ENCODE measurements at regions not wholly inside any gene's neighbourhood (a gene's known extent, or its start where the extent isn't known, plus 50 kb on each side); places are given as distances from the start of the nearest gene placed in this dataset.

DNA sequence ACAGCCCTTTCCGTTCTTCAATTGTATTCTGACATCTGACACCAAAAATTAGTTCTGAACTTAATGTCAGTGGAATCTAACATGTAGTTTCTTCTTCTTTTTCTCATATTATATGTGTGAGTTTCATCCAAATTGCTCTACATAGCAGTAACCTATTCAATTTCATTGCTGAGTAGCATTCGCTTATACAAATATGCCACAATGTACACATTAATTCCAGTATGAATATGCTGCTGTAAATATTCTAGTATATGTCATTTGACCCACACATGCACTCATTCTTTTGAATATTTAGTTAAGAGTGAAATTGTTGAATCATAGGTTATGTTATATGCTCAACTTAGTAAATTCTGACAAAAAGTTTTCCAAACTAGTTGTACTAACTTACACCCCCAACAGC lies 550.9 kb downstream of the CHSY3 start:
- TF ChIP-seq, protein P1, sequence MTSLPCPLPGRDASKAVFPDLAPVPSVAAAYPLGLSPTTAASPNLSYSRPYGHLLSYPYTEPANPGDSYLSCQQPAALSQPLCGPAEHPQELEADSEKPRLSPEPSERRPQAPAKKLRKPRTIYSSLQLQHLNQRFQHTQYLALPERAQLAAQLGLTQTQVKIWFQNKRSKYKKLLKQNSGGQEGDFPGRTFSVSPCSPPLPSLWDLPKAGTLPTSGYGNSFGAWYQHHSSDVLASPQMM (CRISPR knock-in tag; IDR thresholded peaks at IDR 0.05), result no peak
- TF ChIP-seq, protein P2, sequence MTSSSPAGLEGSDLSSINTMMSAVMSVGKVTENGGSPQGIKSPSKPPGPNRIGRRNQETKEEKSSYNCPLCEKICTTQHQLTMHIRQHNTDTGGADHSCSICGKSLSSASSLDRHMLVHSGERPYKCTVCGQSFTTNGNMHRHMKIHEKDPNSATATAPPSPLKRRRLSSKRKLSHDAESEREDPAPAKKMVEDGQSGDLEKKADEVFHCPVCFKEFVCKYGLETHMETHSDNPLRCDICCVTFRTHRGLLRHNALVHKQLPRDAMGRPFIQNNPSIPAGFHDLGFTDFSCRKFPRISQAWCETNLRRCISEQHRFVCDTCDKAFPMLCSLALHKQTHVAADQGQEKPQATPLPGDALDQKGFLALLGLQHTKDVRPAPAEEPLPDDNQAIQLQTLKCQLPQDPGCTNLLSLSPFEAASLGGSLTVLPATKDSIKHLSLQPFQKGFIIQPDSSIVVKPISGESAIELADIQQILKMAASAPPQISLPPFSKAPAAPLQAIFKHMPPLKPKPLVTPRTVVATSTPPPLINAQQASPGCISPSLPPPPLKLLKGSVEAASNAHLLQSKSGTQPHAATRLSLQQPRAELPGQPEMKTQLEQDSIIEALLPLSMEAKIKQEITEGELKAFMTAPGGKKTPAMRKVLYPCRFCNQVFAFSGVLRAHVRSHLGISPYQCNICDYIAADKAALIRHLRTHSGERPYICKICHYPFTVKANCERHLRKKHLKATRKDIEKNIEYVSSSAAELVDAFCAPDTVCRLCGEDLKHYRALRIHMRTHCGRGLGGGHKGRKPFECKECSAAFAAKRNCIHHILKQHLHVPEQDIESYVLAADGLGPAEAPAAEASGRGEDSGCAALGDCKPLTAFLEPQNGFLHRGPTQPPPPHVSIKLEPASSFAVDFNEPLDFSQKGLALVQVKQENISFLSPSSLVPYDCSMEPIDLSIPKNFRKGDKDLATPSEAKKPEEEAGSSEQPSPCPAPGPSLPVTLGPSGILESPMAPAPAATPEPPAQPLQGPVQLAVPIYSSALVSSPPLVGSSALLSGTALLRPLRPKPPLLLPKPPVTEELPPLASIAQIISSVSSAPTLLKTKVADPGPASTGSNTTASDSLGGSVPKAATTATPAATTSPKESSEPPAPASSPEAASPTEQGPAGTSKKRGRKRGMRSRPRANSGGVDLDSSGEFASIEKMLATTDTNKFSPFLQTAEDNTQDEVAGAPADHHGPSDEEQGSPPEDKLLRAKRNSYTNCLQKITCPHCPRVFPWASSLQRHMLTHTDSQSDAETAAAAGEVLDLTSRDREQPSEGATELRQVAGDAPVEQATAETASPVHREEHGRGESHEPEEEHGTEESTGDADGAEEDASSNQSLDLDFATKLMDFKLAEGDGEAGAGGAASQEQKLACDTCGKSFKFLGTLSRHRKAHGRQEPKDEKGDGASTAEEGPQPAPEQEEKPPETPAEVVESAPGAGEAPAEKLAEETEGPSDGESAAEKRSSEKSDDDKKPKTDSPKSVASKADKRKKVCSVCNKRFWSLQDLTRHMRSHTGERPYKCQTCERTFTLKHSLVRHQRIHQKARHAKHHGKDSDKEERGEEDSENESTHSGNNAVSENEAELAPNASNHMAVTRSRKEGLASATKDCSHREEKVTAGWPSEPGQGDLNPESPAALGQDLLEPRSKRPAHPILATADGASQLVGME (CRISPR knock-in tag; IDR thresholded peaks at IDR 0.05), result no peak
- no peak for TF ChIP-seq ZNF586 (CRISPR knock-in tag; conservative IDR thresholded peaks at IDR 0.05)
- no peak for TF ChIP-seq ZFPM2 (CRISPR knock-in tag; IDR thresholded peaks at IDR 0.05)
- no peak for TF ChIP-seq POLR3A (IDR thresholded peaks at IDR 0.05; ENCODE audit: borderline replicate concordance, extremely low read depth, insufficient read depth, insufficient read length)
- no peak for TF ChIP-seq XRCC5 (IDR thresholded peaks at IDR 0.05; ENCODE audit: low read depth, low read length)
- TF ChIP-seq, protein P3, sequence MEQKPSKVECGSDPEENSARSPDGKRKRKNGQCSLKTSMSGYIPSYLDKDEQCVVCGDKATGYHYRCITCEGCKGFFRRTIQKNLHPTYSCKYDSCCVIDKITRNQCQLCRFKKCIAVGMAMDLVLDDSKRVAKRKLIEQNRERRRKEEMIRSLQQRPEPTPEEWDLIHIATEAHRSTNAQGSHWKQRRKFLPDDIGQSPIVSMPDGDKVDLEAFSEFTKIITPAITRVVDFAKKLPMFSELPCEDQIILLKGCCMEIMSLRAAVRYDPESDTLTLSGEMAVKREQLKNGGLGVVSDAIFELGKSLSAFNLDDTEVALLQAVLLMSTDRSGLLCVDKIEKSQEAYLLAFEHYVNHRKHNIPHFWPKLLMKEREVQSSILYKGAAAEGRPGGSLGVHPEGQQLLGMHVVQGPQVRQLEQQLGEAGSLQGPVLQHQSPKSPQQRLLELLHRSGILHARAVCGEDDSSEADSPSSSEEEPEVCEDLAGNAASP (IDR thresholded peaks at IDR 0.05), result no peak
- in situ Hi-C loops (cut with MboI), result no loop called here

More for the DNA sequence above, 550.9 kb downstream of the CHSY3 start:
- intact Hi-C loops (cut with micrococcal nuclease), result no loop called here
- Histone ChIP-seq H3K9me1 (ENCODE audit: control insufficient read depth, insufficient read depth, low read length) (no peaks in the 10 kb centered on the region), H3K4me2 (ENCODE audit: insufficient read depth, low read length) (no peak overlapping the region), H3K27ac (ENCODE audit: extremely low read depth, low read depth, low read length) (no peak overlapping the region), H3K9ac (ENCODE audit: insufficient read depth in 1 of 2, low read depth in 2 of 2, low read length in 2 of 2) (no peak overlapping the region), H3K36me3 (ENCODE audit: control insufficient read depth, insufficient read depth, low read length) (no peaks in the 10 kb centered on the region), H4K20me1 (replicated peaks; ENCODE audit: control insufficient read depth, insufficient read depth, low read length) (no peaks in the 10 kb centered on the region), H3K4me1 (replicated peaks in 1 of 2; ENCODE audit: control insufficient read depth in 2 of 2, insufficient read depth in 2 of 2, low read length in 2 of 2) (no peaks in the 10 kb centered on the region), H3K9me3 (replicated peaks; ENCODE audit: control insufficient read depth, insufficient read depth, low read depth, low read length) (no peaks in the 10 kb centered on the region; the same call in 1 of the 2 replicates), H2AFZ (ENCODE audit: low read depth, low read length) (no peak overlapping the region), H3K27me3 (ENCODE audit: control insufficient read depth in 2 of 2, insufficient read depth in 2 of 2, low read length in 2 of 2) (no peaks in the 10 kb centered on the region), H3K4me3 (no peak overlapping the region), H3K79me2 (ENCODE audit: control insufficient read depth, insufficient read depth, low read length) (no peaks in the 10 kb centered on the region)
- ChIA-PET POLR2A (no interaction called here), CTCF (ENCODE audit: low intra/inter-chr PET ratio) (no interaction called here)
- no TSS peak for BruUV-seq (replicated peaks)
- WGBS (ENCODE audit: insufficient coverage, low coverage, missing lambda C conversion rate), result 0% methylated on average over 2 of the region's 2 CpGs
- FAIRE-seq, result no peak
- no peak for ATAC-seq
- no peak for DNase-seq (ENCODE audit: extremely low read depth in 1 of 4, low spot score in 3 of 4)
